ENCODE measurements at regions not wholly inside any gene's neighbourhood (a gene's known extent, or its start where the extent isn't known, plus 50 kb on each side); places are given as distances from the start of the nearest gene placed in this dataset.

DNA sequence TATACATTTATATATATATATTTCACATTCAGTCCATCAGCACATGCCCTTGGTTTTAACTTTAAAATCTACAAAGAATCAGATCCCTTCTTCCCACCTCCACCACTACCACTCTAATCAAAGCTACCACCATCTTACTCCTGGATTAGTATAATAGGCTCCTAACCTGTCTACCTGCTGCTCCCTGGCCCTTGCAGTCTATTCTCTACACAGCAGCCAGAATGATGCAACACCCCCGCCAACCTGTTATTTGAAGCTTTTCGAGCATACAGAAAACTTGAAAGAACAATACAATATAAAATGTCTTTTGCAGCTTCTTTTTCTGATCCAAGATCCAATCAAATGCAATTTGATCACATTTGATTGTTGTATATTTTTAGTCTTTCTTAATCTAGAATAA, 165.9 kb upstream of the HMGA2 start:
- intact Hi-C loops (cut with micrococcal nuclease; ENCODE audit: unreplicated experiment) (no loop called here), in situ Hi-C loops (cut with HindIII; ENCODE audit: low pct_unique_long_range_greater_than_20kb, low sequenced_read_pairs) (no loop called here)
- ChIA-PET POLR2A (no interaction called here), CTCF (no interaction called here)
- no peak overlapping the region for H3K4me3 ChIP-seq (ENCODE audit: low read depth in 2 of 2, low read length in 2 of 2)
- ATAC-seq, result no peak
- TF ChIP-seq, protein P1, sequence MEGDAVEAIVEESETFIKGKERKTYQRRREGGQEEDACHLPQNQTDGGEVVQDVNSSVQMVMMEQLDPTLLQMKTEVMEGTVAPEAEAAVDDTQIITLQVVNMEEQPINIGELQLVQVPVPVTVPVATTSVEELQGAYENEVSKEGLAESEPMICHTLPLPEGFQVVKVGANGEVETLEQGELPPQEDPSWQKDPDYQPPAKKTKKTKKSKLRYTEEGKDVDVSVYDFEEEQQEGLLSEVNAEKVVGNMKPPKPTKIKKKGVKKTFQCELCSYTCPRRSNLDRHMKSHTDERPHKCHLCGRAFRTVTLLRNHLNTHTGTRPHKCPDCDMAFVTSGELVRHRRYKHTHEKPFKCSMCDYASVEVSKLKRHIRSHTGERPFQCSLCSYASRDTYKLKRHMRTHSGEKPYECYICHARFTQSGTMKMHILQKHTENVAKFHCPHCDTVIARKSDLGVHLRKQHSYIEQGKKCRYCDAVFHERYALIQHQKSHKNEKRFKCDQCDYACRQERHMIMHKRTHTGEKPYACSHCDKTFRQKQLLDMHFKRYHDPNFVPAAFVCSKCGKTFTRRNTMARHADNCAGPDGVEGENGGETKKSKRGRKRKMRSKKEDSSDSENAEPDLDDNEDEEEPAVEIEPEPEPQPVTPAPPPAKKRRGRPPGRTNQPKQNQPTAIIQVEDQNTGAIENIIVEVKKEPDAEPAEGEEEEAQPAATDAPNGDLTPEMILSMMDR (IDR thresholded peaks at IDR 0.05), result no peak
- TF ChIP-seq POLR2AphosphoS5 (IDR thresholded peaks at IDR 0.05; ENCODE audit: low read depth, low read length), result no peak
- no peak for TF ChIP-seq SIN3A (IDR thresholded peaks at IDR 0.05; ENCODE audit: borderline replicate concordance, insufficient read depth, low read depth, low read length)
- TF ChIP-seq, protein P2, sequence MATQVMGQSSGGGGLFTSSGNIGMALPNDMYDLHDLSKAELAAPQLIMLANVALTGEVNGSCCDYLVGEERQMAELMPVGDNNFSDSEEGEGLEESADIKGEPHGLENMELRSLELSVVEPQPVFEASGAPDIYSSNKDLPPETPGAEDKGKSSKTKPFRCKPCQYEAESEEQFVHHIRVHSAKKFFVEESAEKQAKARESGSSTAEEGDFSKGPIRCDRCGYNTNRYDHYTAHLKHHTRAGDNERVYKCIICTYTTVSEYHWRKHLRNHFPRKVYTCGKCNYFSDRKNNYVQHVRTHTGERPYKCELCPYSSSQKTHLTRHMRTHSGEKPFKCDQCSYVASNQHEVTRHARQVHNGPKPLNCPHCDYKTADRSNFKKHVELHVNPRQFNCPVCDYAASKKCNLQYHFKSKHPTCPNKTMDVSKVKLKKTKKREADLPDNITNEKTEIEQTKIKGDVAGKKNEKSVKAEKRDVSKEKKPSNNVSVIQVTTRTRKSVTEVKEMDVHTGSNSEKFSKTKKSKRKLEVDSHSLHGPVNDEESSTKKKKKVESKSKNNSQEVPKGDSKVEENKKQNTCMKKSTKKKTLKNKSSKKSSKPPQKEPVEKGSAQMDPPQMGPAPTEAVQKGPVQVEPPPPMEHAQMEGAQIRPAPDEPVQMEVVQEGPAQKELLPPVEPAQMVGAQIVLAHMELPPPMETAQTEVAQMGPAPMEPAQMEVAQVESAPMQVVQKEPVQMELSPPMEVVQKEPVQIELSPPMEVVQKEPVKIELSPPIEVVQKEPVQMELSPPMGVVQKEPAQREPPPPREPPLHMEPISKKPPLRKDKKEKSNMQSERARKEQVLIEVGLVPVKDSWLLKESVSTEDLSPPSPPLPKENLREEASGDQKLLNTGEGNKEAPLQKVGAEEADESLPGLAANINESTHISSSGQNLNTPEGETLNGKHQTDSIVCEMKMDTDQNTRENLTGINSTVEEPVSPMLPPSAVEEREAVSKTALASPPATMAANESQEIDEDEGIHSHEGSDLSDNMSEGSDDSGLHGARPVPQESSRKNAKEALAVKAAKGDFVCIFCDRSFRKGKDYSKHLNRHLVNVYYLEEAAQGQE (IDR thresholded peaks at IDR 0.05; ENCODE audit: insufficient read depth in 1 of 2, low read depth in 2 of 2, low read length in 1 of 2), result no peak
- no peak for TF ChIP-seq TCF7L2 (IDR thresholded peaks at IDR 0.05; ENCODE audit: low read depth, low read length)
- H3K4me1 ChIP-seq (ENCODE audit: control insufficient read depth, insufficient read depth, low read length), result peaks cover 3% of the 10 kb centered on the region; the same call in 1 of the 2 replicates
- BruUV-seq (replicated peaks), result no TSS peak
- peaks cover 7% of the 10 kb centered on the region; the same call in 1 of the 2 replicates for H3K9me3 ChIP-seq (ENCODE audit: control insufficient read depth, insufficient read depth, low read depth, low read length)
- H3K27me3 ChIP-seq (ENCODE audit: control insufficient read depth, insufficient read depth, low read length), result no peaks in the 10 kb centered on the region
- no peaks in the 10 kb centered on the region for H3K36me3 ChIP-seq (ENCODE audit: control insufficient read depth, insufficient read depth, low read length)
- no peak overlapping the region for H3K27ac ChIP-seq (ENCODE audit: low read length)
- no peak for DNase-seq (ENCODE audit: low read depth, low spot score)

DNA sequence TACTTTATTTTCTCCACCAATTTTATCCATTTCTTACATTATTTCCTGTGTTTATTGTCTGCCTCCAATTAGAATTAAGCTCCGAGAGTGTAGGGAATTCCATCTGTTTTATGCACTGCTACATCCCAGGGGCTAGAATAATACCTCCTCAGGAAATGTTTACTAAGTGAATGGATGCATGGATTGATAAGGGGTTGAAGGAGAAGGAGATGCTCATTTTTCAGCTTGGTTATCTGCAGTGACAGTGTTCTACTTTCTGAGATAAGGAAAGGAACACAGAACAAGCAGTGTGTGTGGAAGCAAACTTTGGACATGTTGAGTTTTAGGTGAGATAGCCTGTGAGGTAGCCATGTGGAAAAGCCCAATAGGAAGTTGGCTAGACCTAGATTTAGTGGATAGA, 164.6 kb upstream of the HMGA2 start:
- BruUV-seq (replicated peaks), result no TSS peak
- H3K36me3 ChIP-seq (ENCODE audit: control insufficient read depth, insufficient read depth, low read length), result no peaks in the 10 kb centered on the region
- H3K27ac ChIP-seq (ENCODE audit: low read length), result no peak overlapping the region
- no peak for DNase-seq (ENCODE audit: low read depth, low spot score)
- no peak for ATAC-seq
- CTCF ChIA-PET, result no interaction called here
- H3K4me3 ChIP-seq (ENCODE audit: low read depth in 2 of 2, low read length in 2 of 2), result no peak overlapping the region
- peaks cover 3% of the 10 kb centered on the region; the same call in 1 of the 2 replicates for H3K4me1 ChIP-seq (ENCODE audit: control insufficient read depth, insufficient read depth, low read length)
- in situ Hi-C loops (cut with HindIII; ENCODE audit: low pct_unique_long_range_greater_than_20kb, low sequenced_read_pairs) (no loop called here), intact Hi-C loops (cut with micrococcal nuclease; ENCODE audit: unreplicated experiment) (no loop called here)
- POLR2A ChIA-PET, result no interaction called here
- TF ChIP-seq, protein P1 (IDR thresholded peaks at IDR 0.05), result no peak
- TF ChIP-seq SIN3A (IDR thresholded peaks at IDR 0.05; ENCODE audit: borderline replicate concordance, insufficient read depth, low read depth, low read length) (no peak), POLR2AphosphoS5 (IDR thresholded peaks at IDR 0.05; ENCODE audit: low read depth, low read length) (no peak), TCF7L2 (IDR thresholded peaks at IDR 0.05; ENCODE audit: low read depth, low read length) (no peak)
- TF ChIP-seq, protein P2 (IDR thresholded peaks at IDR 0.05; ENCODE audit: insufficient read depth in 1 of 2, low read depth in 2 of 2, low read length in 1 of 2), result no peak
- no peaks in the 10 kb centered on the region for H3K27me3 ChIP-seq (ENCODE audit: control insufficient read depth, insufficient read depth, low read length)
- peaks cover 12% of the 10 kb centered on the region; the same call in 1 of the 2 replicates for H3K9me3 ChIP-seq (ENCODE audit: control insufficient read depth, insufficient read depth, low read depth, low read length)

All from Panc1 (cell line).